ENCODE measurements at regions not wholly inside any gene's neighbourhood (a gene's known extent, or its start where the extent isn't known, plus 50 kb on each side); places are given as distances from the start of the nearest gene placed in this dataset.

DNA sequence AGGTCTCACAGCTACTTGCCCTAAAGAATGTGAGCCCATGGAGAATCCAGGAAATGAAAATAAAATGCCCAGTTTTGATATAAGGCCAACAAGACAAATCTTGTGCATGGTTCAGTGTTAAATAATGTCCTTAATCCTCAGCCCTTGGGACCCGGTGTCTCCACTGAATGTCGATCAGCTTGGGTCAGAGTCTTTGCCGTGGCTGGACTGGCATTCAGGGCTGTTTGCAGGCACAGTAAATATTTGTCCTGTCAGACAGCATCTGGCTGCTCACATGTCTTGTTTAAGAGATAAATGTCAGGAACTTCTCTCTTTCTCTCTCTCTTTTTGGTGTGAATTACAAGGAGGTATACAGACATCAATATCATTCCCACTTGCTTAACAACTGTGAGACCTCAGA is 452.5 kb downstream of the FUT8 start:
- Histone ChIP-seq H3K4me3 (no peak overlapping the region), H3K27ac (no peak overlapping the region), H3K36me3 (replicated peaks in 1 of 2) (no peaks in the 10 kb centered on the region), H3K4me1 (replicated peaks in 1 of 2) (no peaks in the 10 kb centered on the region), H3K9me3 (replicated peaks in 1 of 3) (no peaks in the 10 kb centered on the region), H3K27me3 (no peaks in the 10 kb centered on the region)
- WGBS, 4 donors: 43 to 89% (median 62%) methylated on average over 2 to 3 of the region's 3 CpGs
- no peak for TF ChIP-seq POLR2A (IDR thresholded peaks at IDR 0.05)
- no peak for TF ChIP-seq CTCF (IDR thresholded peaks at IDR 0.05)
- no peak for DNase-seq
- intact Hi-C loops (cut with DNase I): no loop called here

DNA sequence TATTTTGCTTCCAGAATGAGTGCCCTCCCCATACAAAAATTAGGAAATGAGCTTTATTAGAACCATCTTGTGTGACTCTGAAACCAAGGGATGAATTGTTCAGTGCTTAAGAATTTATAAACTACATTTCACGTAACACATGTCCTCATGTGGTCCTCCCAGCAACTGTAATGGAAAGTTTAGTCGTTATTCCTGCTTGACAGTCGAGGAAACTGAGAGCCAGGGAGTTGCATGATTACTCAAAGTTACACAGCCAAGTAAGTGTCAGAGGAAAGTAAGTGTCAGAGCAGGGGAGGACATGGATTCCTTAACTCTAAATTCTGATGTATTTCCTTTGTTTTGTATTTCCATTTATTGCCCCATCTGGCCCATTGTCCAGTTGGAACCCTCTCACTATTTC is 453.9 kb downstream of the FUT8 start:
- DNase-seq: no peak
- intact Hi-C loops (cut with DNase I): no loop called here

DNA sequence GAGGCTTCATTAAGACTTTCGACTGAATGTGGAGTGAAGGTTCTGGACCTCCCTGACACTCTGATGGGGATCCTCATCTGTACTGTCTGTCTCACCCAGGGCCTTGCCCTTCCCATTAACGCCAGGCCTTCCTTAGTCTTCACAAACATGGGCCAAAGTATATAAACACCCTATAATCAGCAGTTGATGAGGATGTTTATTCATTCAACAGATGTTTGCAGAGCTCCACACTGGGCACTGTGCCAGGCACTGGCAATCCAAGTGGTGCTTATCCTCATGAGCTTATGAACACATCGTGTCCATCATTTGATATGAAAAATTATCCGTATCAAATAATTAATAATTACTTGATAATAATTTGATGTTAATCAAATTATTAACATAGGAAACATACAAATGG is 454.4 kb downstream of the FUT8 start:
- Histone ChIP-seq H3K27me3 (no peaks in the 10 kb centered on the region), H3K36me3 (replicated peaks in 1 of 2) (no peaks in the 10 kb centered on the region), H3K4me3 (no peak overlapping the region), H3K4me1 (replicated peaks in 1 of 2) (no peaks in the 10 kb centered on the region), H3K27ac (no peak overlapping the region), H3K9me3 (replicated peaks in 1 of 3) (no peaks in the 10 kb centered on the region)
- intact Hi-C loops (cut with DNase I): no loop called here
- WGBS, 4 donors: 60 to 74% (median 69%) methylated on average over 4 of the region's 4 CpGs
- no peak for DNase-seq
- no peak for TF ChIP-seq CTCF (IDR thresholded peaks at IDR 0.05)
- TF ChIP-seq POLR2A (IDR thresholded peaks at IDR 0.05): no peak

More for the DNA sequence above, 453.9 kb downstream of the FUT8 start:
- 71 to 88% (median 86%) methylated on average over 3 of the region's 3 CpGs for WGBS, 4 donors
- no peak for TF ChIP-seq POLR2A (IDR thresholded peaks at IDR 0.05)
- no peak for TF ChIP-seq CTCF (IDR thresholded peaks at IDR 0.05)
- H3K9me3 ChIP-seq (replicated peaks in 1 of 3): no peaks in the 10 kb centered on the region
- no peaks in the 10 kb centered on the region for H3K27me3 ChIP-seq
- H3K4me3 ChIP-seq: no peak overlapping the region
- H3K27ac ChIP-seq: no peak overlapping the region
- no peaks in the 10 kb centered on the region for H3K36me3 ChIP-seq (replicated peaks in 1 of 2)
- no peaks in the 10 kb centered on the region for H3K4me1 ChIP-seq (replicated peaks in 1 of 2)

- Histone ChIP-seq H3K4me1 (replicated peaks in 1 of 2) (no peaks in the 10 kb centered on the region), H3K27me3 (no peaks in the 10 kb centered on the region), H3K36me3 (replicated peaks in 1 of 2) (no peaks in the 10 kb centered on the region), H3K27ac (no peak overlapping the region), H3K9me3 (replicated peaks in 1 of 3) (no peaks in the 10 kb centered on the region), H3K4me3 (no peak overlapping the region)
- intact Hi-C loops (cut with DNase I): no loop called here
- DNase-seq: no peak
- no peak for TF ChIP-seq POLR2A (IDR thresholded peaks at IDR 0.05)
- TF ChIP-seq CTCF (IDR thresholded peaks at IDR 0.05): no peak
- WGBS, 4 donors: 82 to 100% (median 92%) methylated on average over 3 of the region's 3 CpGs
These were observed 454.8 kb downstream of the FUT8 start for GRCh38 chr14:65867333-65867732.
